ENCODE measurements at regions not wholly inside any gene's neighbourhood (a gene's known extent, or its start where the extent isn't known, plus 50 kb on each side); places are given as distances from the start of the nearest gene placed in this dataset.

- DNase-seq, result no peak
Observed at GRCh38 chr4:10973686-10974085, 289.1 kb upstream of the CLNK start.

GRCh38 chr4:10971800-10972401, 287.3 kb upstream of the CLNK start:
- DNase-seq, result no peak

DNA sequence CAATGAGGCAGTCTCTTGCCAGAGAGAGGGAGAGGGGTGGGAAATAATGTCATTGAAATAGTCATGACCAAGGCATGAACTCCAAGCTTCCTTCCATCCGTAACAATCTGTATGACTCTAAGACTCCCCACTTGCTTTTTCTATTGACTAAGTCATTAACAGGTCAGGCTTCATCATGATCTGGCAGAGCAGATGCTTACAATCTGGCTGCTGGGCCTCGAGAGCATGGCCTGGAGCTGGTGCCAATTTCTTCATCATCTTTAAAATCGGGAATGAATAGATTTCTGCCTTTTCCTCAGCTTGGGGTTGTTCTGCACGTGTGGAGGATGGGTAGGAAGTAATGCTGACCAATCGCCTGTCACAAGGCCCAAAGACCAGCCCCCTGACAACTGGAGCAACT, 280.6 kb upstream of the CLNK start:
- DNase-seq, result no peak

GRCh38 chr4:10963958-10964703, 279.6 kb upstream of the CLNK start:
- no peak for DNase-seq

DNA sequence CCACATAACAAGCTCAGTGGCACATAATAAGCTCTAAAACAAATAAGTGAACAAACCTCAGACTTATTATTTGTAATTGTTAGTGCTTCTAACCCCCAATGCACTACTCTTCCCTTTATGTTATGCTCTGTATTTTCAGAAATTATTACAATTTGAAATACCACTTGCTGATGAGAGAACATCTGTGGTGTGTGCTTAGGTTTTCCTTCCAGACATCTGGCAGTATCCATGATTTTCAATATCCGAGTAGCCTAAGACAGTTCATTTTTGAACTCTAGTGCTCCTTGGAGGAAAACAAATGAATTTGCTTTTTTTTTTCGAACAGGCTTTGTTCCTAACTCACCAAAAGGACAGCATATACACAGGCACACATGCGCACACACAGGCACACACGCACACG, 278.7 kb upstream of the CLNK start:
- DNase-seq, result no peak

GRCh38 chr4:10962246-10962645, 277.7 kb upstream of the CLNK start:
- no peak for DNase-seq

- no peak for DNase-seq
Observed at GRCh38 chr4:10960389-10960788, 275.8 kb upstream of the CLNK start.

DNA sequence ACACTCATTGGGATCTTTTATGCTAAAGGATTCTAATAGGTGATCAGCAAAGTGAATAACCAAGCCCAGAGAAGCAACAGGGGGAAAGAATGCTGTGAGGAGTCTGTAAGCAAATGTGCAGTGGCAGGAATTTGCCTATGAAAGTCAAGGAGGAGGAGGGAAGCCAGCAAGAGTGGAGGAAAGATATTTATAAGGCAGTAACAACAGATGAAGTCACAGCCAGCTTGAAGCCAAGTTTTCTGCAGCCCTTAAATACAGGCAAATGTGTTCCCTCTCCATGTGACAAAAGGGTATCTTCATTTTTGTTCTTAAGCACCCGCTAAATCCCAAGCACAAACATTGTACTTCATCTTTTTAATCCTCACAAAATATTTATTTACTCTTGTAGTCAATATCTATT, 275.0 kb upstream of the CLNK start:
- DNase-seq, result no peak

DNA sequence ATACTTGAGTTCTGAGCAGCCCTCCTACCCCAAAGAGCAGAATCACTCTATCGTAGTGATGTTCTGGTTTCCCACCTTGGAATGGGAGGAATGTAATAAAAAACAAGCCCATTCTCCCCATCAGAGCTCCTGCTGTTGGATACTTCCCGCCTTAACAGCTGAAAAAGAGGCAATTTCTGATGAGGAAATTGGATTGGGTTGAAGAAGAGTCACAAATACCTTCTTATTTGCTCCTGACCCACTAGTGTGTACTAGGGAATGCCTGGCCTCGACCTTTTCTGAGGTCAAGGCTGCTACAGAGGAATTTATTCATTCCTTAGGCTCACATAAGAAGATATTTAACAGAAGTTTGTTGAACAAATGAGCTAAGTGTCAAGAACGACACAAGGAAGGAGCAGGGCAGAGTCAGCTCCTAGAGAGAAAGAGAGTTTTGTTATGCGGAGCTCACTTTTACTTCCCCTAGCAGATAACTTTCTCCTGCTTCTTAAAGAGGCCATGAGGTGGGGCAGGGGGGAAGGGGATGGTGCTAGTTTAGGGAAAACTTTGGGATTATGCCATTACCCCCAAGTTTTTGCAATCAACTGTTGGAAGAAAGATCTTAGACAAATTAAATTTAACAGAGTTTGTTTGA, 273.8 kb upstream of the CLNK start:
- DNase-seq, result no peak

DNA sequence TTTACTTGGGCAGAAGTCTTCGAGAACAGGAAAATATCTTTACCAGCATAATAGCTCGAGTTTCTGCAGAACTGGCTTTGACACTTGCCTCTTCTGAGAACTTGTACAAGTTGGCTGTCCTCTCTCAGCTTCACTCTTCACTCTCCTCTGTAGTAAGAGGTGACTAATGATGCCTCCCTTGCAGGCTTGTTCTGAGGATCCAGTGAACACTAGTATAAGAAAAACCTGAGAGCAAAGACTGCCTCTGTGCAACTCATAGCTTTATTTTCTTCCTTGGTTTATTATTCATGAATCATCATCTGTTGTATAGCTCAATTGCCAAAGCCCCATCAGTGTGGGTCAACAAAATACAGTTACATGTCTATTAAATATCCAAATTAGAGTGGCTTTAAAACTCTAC, 266.7 kb upstream of the CLNK start:
- DNase-seq, result no peak

DNA sequence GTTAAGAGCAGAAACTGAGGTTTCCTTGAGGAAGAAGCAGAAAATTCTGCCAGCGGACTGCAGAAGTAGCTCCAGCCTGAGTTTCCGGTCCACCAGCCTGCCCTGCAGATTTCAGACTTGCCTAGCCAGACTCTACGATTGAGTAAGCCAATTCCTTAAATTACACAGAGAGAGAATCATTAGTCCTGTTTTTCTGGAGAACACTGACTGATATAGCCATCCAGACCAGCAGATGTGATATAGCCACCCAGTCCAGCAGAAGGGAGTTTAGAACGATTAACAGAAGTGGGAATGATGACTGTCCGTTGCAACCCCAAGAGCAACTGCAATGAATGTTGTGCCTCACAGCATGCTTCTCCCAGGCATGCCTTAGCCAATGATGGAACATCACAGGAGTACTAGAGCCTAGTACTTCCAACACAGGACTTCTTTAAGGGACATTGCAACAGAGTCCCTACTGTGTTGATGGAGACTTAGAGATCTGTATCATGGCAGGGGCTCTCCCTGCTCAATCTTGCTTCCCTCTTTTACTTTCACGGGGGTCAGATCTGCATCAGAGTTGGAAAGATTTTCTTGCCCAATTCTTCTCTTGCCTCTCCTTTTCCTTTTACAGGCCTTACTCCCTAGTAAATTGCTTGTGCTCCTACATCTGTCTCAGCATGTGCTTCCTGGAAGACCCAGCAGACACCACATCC, 264.6 kb upstream of the CLNK start:
- no peak for DNase-seq

DNA sequence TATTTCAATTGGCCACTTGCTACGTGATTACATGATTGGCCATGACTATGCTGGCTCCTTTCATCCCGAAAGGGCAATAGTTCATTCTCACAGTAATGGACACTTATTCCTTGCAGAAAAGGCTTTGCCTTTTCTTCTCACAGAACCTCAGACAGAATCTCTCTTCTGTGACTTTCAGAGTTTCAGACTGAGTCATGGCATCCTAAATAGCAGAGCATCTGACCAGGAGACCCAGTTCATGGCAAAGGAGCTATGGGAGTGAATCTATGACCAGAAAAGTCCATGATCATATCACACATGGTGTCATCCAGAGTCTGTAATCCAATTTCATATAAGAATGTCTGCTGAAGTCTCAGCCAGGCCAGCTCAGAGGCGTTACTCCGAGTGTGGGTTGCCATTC, 263.3 kb upstream of the CLNK start:
- DNase-seq, result no peak

DNA sequence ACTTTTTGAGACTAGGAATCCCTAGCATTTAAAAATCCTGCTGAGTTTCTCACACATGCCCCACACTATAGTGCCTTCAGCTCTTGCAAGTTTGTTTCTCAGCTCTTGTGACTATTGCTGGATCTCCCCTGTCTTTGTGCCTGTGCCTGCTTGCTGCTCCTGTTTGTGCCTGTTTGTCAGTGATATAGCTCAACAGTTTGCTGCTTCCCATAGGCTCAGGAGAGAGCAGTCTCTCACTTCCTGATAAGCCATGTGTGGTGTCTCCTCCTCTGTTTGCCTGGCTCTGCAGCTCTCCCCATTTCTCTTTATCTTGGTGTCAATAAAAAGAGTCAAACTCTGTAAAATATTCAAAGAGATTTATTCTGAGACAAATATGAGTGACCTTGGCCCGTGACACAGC, 259.8 kb upstream of the CLNK start:
- no peak for DNase-seq

GRCh38 chr4:10942156-10942555, 257.6 kb upstream of the CLNK start:
- DNase-seq, result no peak

DNA sequence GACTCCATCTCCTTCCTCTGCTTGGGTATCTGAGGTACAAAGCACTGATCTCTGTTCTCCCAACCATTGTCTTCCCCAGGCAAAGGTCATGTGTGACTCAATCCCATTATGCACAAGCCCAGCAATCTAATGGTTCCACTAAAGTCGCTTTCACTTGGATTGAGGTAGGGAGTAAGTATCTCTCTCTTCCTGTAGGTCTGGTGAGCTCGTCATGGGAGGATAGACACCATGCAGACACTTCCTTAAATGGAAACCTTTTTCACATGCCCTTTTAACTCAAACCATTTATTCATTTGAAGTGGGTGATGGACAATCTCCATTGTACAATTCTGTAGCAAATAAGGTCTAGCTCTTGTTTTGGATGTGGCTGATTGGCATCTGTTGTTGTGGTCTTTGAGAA, 245.2 kb upstream of the CLNK start:
- DNase-seq, result no peak

DNA sequence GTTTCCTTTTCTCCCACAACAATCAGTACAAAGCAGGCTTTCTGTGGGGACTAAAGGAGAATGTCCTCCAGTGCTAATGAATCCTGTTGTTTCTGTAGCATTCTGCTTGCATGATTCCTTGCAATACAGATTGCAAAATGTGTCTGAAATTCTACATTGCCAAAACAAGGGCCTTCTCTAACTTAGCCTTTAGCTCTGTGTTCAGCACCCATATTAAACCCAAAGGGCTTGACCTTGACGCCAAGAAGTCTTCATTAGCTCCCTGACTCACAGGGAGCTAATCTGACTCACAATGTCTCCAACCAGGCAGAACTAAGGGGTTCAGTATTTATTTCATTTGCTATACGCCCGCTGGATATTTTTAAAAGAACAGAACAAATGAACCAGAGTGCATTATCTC, 241.4 kb upstream of the CLNK start:
- DNase-seq, result no peak

DNA sequence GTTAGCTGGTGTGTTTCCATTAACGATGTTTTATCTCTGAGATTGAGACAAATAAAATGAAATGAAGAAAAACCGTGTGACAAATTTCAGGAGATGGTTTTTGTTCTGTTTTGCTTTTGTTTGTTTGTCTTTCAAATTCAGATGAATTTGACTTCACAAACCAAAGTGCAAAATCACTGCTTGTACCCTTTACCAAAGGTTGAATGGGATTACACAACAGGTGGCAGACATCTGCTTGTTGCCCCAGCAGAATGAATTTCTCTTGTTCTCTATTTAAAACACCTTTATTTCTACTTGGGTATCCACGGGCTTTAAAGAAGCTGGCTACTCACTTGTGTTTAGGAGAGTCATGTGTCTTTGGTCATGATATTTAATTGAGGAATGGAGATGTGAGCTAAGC, 239.7 kb upstream of the CLNK start:
- no peak for DNase-seq

- no peak for DNase-seq
Observed at GRCh38 chr4:10917566-10917965, 233.0 kb upstream of the CLNK start.

DNA sequence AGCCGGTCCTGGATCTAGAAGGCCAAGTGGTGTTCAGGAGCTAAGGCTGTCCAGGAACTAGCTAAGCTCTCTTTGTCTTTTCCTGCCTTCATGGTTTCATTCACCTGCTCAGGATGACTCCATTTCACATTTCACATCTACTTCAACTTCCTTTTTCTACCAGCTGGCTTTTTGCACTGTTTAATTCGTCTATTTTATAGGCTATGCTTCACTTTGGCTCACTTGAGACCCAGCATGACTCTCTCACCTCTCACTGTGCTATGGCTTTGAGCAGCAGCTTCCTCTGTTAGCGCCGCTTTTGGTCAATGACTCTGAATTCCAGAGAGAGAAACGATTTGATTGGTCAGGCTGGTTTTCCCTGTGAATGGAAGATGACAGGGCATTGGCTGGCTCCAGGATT, 213.5 kb upstream of the CLNK start:
- no peak for DNase-seq

GRCh38 chr4:10897076-10897475, 212.5 kb upstream of the CLNK start:
- no peak for DNase-seq

DNA sequence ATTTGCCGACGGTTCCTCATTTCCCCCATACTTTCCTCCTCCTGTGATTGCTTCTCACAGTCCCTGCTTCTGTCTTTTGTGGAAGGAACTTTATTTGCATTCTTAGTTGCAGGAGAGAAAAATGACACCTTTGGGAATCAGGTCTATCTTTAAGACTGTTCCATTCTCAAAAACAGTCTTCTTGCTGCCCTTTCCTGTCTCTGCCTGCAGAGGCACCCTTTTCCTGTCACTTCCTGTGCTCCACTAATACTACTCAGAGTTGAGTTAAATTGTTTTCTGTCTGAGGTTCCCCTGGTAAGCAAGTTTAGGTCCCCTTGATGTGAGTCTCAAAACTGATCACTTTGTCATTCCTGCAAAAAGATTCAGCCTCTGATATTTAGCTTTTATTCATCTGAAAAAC, 208.8 kb upstream of the CLNK start:
- DNase-seq, result no peak

DNA sequence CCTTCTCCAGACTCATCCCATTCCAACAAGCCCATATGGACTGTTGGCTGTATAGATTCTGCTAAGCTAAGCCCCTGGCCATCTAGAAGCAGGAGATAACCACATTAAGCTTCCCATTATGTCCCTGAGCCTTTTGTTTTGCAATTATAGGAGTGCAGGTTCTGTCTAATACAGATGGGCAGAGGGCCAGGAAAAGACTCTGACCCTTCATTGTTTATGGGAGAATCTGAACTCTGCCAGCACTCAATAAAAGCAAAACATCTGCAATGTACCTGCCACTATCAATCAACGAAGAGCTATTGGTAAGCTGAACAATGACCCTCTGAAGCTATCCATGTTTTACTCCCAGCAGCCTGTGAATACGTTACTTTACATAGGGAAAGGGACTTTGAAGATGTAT, 207.3 kb upstream of the CLNK start:
- no peak for DNase-seq

GRCh38 chr4:10889819-10890218, 205.3 kb upstream of the CLNK start:
- DNase-seq, result no peak
